HG02588 (cell line): ENCODE measurements at regions not wholly inside any gene's neighbourhood (a gene's known extent, or its start where the extent isn't known, plus 50 kb on each side); places are given as distances from the start of the nearest gene placed in this dataset.
"Not testable (repeated sequence)": the region's sequence is repeated elsewhere in the genome, so short reads cannot be mapped to it uniquely, and the experiment has no call there.

Source experiments
- ATAC-seq: cut with Tn5 transposase; IDR thresholded peaks from one replicate; pipeline ENCODE4 v1.9.1; 2021; ENCODE audit warnings: mild to moderate bottlenecking, moderate library complexity; ENCODE audit not compliant: unreplicated experiment

DNA sequence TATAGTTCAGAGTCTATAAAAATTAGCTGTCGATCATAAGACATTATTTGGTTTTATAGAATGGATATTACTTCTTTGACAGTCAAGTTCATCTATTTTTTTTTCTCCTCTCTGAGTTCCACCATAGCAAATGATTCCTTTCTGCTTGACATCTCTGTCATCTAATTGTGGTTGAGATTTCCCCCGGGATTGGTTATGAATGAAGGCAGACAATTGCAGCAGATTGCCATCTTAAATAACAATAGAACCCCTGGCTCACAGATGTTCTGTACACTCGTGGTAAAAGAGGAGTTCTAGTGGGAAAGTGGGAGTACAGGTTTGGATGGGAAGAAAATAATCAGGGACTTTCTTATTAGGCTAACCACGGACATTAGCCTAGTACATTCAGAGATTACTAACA is 292.1 kb upstream of the NRXN1 start:
- no peak for ATAC-seq

DNA sequence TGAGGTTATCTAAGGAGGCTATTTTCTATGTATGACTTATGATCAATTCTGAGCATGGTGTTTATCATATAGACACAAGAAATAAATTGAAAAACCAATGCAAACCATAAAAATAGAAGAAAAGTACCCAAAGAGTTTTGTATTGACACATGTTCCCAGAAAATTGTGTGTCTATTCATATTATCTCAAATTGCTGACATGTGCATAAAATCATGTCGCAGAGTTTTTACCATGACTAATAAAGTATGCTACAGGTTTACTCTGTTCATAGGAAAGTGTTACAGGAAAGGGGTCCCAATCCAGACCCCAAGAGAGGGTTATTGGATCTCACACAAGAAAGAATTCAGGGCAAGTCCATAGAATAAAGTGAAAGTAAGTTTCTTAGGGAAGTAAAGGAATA is 290.7 kb upstream of the NRXN1 start:
- ATAC-seq: no peak

DNA sequence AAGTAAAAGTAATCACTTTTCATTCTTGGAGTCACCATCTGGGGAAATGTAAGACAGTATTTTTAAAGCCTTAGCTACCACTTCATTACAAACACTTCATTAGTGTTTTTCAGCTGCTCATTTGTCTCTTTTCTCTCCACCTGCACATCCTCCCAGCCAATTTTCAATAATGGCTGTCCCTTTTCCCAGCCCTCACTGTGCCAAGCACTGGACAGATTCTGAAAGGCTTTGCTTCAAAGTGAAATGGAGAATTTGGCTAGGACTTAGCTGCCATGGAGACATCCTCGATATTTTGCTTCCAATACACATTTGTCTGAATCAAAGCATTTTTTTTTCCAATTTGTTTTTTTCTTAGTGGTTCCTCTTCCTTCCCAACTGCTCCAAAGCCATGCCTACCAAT is 272.4 kb upstream of the NRXN1 start:
- ATAC-seq: no peak

GRCh38 chr2:51301381-51301780 is 269.4 kb upstream of the NRXN1 start:
- no peak for ATAC-seq

- ATAC-seq: no peak
Observed at GRCh38 chr2:51299370-51299769, 267.4 kb upstream of the NRXN1 start.

GRCh38 chr2:51297488-51297887 is 265.6 kb upstream of the NRXN1 start:
- ATAC-seq: peak; percentile 74

DNA sequence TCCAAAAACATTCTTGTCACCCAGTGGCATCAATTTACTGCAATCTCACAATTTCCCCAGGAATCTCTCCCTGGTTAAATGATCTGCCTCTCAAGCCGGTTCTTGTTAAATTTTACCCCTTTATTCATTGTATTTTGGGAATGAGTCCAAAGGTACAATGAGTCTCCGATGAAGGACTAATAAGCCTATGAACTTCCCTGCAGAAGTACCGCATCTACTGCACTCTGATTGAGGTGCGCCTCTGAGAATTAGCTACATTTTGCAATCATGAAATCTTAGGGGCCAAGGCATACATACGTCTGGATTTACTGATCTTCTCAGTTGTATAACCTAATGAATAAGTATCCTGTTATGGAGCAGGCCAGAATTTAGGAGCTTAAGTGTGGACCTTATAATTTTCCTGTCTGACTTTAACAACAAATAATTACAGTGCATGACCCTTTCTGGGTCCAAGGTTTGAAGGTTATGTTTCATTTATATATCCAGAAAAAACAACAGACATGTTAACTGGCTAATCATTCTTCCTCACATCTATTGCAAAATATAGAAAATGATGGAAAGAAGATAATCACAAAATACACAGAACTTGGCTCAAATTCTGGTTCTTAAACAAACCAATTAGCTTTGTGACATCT is 261.8 kb upstream of the NRXN1 start:
- no peak for ATAC-seq

DNA sequence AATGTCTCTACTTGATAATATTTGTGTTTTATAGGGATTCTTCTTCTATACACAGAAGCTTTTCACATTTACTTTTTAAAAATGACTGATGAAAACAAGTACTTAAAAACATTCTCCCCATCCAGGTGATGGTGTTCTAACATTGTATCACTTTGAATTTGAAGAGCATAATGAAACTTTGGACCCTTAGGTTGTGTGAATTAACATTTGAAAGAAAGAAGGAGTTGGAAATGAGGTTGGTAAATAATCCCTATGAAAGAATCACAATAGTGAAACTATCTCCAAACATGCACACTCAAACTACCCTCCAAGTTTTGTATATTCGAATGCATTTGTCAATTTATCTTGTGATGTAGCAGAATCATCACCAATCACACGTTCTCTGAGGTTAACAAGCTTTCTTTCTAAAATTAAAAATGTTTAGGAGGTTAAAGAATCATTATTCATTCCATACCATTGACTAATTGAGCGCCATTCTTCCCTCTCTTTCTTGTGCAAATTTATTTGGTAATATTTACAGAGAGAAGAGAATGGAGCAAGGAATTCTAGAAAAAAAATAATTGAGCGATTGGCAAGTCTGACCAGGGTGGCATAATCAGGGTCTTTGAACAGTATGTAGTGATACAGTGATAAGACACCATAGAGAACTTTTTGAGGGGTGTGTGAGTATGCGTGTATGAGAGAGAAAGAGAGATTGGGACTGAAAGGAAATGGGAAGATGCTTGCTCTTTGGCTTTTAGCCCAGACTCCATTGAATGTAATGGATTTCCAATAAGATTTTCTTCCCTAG is 260.0 kb upstream of the NRXN1 start:
- ATAC-seq: no peak

DNA sequence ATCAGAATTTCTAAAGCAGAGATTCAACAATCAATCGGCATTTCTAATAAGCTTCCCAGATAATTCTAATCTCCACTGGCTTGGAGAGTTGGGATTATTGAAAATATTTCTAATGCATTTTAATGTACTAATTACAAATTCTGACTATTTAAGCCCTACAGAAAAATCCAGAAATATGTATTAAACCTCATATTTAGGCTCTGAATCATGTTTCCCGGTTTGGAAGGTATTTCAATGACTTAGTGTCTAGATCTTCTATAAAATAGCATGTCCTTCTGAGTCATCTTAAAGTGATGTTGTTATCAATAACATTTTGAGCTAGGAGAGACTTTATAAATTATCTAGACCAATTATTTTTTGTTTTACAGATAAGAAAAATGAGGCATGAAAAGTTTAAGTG is 258.8 kb upstream of the NRXN1 start:
- no peak for ATAC-seq

GRCh38 chr2:51289045-51289444 is 257.1 kb upstream of the NRXN1 start:
- ATAC-seq: no peak

DNA sequence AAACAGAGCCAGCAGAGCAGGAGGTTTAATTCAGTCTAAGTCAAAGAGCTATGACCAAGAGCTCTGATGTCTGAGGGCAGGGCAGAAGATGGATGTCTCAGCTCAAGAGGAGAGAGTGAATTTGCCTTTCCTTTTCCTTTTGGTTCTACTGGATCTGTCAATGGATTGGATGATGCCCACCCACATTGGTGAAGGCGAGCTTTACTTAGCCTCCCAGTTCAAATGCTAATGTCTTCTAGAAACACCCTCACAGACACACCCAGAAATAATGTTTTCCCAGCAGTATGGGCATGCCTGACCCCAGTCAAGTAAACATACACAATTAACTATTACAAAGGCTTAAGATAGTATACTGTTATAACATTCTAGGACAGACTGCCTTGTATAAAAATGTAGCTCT is 236.3 kb upstream of the NRXN1 start:
- no peak for ATAC-seq

GRCh38 chr2:51265539-51265938 is 233.6 kb upstream of the NRXN1 start:
- no peak for ATAC-seq

GRCh38 chr2:51263951-51264350 is 232.0 kb upstream of the NRXN1 start:
- no peak for ATAC-seq

DNA sequence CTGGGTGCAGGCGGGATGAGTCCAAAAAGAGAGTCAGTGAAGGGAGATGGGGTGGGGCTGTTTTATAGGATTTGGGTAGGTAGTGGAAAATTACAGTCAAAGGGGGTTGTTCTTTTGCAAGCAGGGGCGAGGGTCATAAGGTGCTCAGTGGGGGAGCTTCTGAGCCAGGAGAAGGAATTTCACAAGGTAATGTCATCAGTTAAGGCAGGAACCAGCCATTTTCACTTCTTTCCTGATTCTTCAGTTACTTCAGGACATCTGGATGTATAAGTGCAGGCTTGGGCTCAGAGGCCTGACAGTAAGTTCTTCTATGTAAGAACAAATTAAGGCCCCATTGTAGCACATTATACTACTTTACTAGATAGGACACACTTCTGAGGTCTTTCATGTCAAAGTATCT is 231.2 kb upstream of the NRXN1 start:
- not testable (repeated sequence) for ATAC-seq

DNA sequence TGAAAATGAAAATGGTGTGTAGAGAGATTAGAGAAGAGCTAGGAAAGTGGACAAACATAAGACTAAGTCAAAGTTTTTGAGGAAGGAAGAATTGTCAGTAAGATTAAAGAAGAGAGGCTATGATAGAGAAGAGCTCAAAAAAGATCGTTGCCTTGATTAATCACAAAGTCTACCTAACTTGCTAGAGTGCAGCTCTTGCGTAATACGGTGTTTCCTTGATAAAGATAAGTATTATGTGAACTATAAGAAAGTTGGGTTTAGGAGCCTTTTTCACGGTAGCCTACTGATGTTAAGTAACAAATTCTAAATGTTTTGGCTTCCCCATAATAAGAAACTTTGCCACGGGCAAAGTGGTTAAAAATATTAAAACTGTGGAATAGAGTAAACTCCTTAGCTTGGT is 226.4 kb upstream of the NRXN1 start:
- no peak for ATAC-seq

DNA sequence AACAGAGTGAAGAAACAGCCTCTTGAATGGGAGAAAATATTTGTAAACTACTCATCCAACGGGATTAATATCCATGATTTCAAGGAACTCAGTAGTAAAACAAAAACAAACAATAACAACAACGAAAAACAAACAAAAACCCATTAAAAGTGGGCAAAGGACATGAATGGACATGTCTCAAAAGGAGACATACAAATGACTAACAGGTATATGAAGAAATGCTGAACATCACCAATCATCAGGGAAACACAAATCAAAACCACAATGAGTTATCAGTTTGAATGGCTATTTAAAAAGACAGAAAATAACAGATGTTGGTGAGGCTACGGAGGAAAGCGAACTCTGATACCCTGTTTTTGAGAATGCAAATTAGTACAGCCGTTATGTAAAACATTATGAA is 224.8 kb upstream of the NRXN1 start:
- no peak for ATAC-seq

- no peak for ATAC-seq
Observed at GRCh38 chr2:51251356-51251755, 219.4 kb upstream of the NRXN1 start.

- no peak for ATAC-seq
Observed at GRCh38 chr2:51247252-51247805, 215.4 kb upstream of the NRXN1 start.

GRCh38 chr2:51243892-51244535 is 212.1 kb upstream of the NRXN1 start:
- no peak for ATAC-seq

GRCh38 chr2:51237626-51238271 is 205.8 kb upstream of the NRXN1 start:
- ATAC-seq: no peak

- ATAC-seq: no peak
Observed at GRCh38 chr2:51232027-51232426, 200.1 kb upstream of the NRXN1 start.
